K562 (cell line): ENCODE measurements at regions not wholly inside any gene's neighbourhood (a gene's known extent, or its start where the extent isn't known, plus 50 kb on each side); places are given as distances from the start of the nearest gene placed in this dataset.

ENCODE experiments used
- ARNT ChIP-seq, 2 experiments: fragments of 450-650 bp; IDR thresholded peaks; 2 replicates each; pipeline ENCODE4 v1.6.1; 2016; ENCODE audit warnings: mild to moderate bottlenecking in 1 of 2
- BHLHE40 ChIP-seq: IDR thresholded peaks from 2 replicates; pipeline ENCODE4 v1.6.1; 2011; ENCODE audit warnings: low read length, improper control_type of control experiment
- GATAD2B ChIP-seq: fragments of 450-650 bp; IDR thresholded peaks from 2 replicates; pipeline ENCODE4 v1.6.1; 2017; ENCODE audit warnings: mild to moderate bottlenecking, borderline replicate concordance
- GTF2E2 ChIP-seq: fragments of 200-800 bp; sonication (Bioruptor generic); IDR thresholded peaks from 2 replicates; pipeline ENCODE4 v1.6.1; 2016; ENCODE audit warnings: missing genetic modification characterization, missing compliant biosample characterization
- NCOA6 ChIP-seq: fragments of 450-650 bp; IDR thresholded peaks from 2 replicates; pipeline ENCODE4 v1.6.1; 2017; ENCODE audit warnings: mild to moderate bottlenecking
- NCOR1 ChIP-seq: fragments of 450-650 bp; IDR thresholded peaks from 2 replicates; pipeline ENCODE4 v1.6.1; 2016; ENCODE audit warnings: mild to moderate bottlenecking, moderate library complexity
- RAD21 ChIP-seq, 2 experiments: fragments of 250-450 bp in 1 of 2; fragments of 450-650 bp in 1 of 2; sonication (Bioruptor Pico) in 1 of 2; formaldehyde crosslinking in 1 of 2; IDR thresholded peaks in 1 of 2; conservative IDR thresholded peaks in 1 of 2; 2 replicates each; pipeline versions ENCODE4 v1.4.0 to v1.8.0; 2020 to 2022; ENCODE audit warnings: mild to moderate bottlenecking in 2 of 2, moderate library complexity in 1 of 2
- REST ChIP-seq, 2 experiments: fragments of 450-650 bp; formaldehyde crosslinking in 1 of 2; IDR thresholded peaks; 2 replicates each; pipeline versions ENCODE4 v1.4.0 to v1.6.1; 2014 to 2020; ENCODE audit warnings: mild to moderate bottlenecking in 2 of 2, borderline replicate concordance in 1 of 2, low read depth in 1 of 2
- SAFB2 ChIP-seq: fragments of 200-400 bp; formaldehyde crosslinking; IDR thresholded peaks from 2 replicates; pipeline ENCODE4 v1.6.1; 2018; ENCODE audit warnings: borderline replicate concordance, low read length, low read depth, moderate library complexity; ENCODE audit not compliant: severe bottlenecking
- SMC3 ChIP-seq: conservative IDR thresholded peaks from 2 replicates; pipeline ENCODE4 v1.6.1; 2011; ENCODE audit warnings: low read depth, low read length, improper control_type of control experiment; ENCODE audit not compliant: insufficient read depth
- ZC3H4 ChIP-seq: sonication (generic); formaldehyde crosslinking; IDR thresholded peaks from 2 replicates; pipeline ENCODE4 v1.9.0; 2021; ENCODE audit warnings: missing genetic modification reagents, borderline replicate concordance

- no peak for TF ChIP-seq BHLHE40
- no peak for TF ChIP-seq GATAD2B
- peak; percentile 65 for TF ChIP-seq SMC3
- no peak for TF ChIP-seq SAFB2
- TF ChIP-seq GTF2E2, result no peak
- TF ChIP-seq NCOA6, result no peak
- TF ChIP-seq ZC3H4 (CRISPR knock-in tag), result no peak
- TF ChIP-seq RAD21 (CRISPR knock-in tag; conservative IDR thresholded peaks at IDR 0.05 in 1 of 2, IDR thresholded peaks at IDR 0.05 in 1 of 2), result peak; percentile 20 to 55; a peak in 3 of 4 replicates
- TF ChIP-seq NCOR1, result no peak
- TF ChIP-seq ARNT (IDR thresholded peaks at IDR 0.05), result no peak
- peak; percentile 46; the same call in 1 of the 2 replicates for TF ChIP-seq REST (IDR thresholded peaks at IDR 0.05; ENCODE audit: borderline replicate concordance)
- no peak for TF ChIP-seq REST (CRISPR knock-in tag; IDR thresholded peaks at IDR 0.05; ENCODE audit: low read depth)
Measured at GRCh38 chr17:33520426-33521330, 227.6 kb upstream of the ASIC2 start (continued).
